Hepatocyte (in vitro differentiated cells): ENCODE measurements at regions not wholly inside any gene's neighbourhood (a gene's known extent, or its start where the extent isn't known, plus 50 kb on each side); places are given as distances from the start of the nearest gene placed in this dataset.

Experiments used
- EZH2phosphoT487 ChIP-seq: fragments of 200-600 bp; sonication (generic); IDR thresholded peaks from one replicate; pipeline ENCODE4 v1.6.1; 2018; ENCODE audit warnings: antibody characterized with exemption, mild to moderate bottlenecking, low read depth, moderate library complexity; ENCODE audit not compliant: unreplicated experiment, severe bottlenecking
- TF ChIP-seq, protein P1 (sequence below): fragments of 200-600 bp; sonication (generic); IDR thresholded peaks from 2 replicates; pipeline ENCODE4 v1.5.1; 2016; ENCODE audit warnings: antibody characterized with exemption, mild to moderate bottlenecking; ENCODE audit not compliant: poor library complexity

DNA sequence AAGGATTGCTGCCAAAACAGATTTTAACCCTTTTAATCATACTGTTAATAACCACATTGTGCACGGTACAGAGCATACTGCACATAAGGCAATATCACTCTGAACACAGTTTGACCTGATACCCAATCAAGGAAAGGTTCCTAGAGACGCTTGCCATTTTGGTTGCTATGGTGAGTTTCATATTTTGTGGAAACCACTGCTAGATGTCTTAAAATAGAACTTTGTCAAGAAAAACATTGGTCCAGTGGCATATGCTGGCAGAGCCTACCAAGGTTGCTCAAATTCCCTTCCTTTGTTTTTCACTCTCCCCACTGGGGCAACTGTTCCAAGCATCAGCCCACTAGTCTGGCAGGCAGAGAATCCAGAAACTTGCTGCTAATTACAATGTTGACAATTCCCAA lies 114.8 kb upstream of the DPYD start:
- TF ChIP-seq, protein P1, sequence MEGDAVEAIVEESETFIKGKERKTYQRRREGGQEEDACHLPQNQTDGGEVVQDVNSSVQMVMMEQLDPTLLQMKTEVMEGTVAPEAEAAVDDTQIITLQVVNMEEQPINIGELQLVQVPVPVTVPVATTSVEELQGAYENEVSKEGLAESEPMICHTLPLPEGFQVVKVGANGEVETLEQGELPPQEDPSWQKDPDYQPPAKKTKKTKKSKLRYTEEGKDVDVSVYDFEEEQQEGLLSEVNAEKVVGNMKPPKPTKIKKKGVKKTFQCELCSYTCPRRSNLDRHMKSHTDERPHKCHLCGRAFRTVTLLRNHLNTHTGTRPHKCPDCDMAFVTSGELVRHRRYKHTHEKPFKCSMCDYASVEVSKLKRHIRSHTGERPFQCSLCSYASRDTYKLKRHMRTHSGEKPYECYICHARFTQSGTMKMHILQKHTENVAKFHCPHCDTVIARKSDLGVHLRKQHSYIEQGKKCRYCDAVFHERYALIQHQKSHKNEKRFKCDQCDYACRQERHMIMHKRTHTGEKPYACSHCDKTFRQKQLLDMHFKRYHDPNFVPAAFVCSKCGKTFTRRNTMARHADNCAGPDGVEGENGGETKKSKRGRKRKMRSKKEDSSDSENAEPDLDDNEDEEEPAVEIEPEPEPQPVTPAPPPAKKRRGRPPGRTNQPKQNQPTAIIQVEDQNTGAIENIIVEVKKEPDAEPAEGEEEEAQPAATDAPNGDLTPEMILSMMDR: no peak
- TF ChIP-seq EZH2phosphoT487: no peak
